ENCODE measurements at regions not wholly inside any gene's neighbourhood (a gene's known extent, or its start where the extent isn't known, plus 50 kb on each side); places are given as distances from the start of the nearest gene placed in this dataset.

GRCh38 chr16:51242296-51242994, 91.4 kb upstream of the SALL1 start (continued):
- no peak for TF ChIP-seq KLF13 (CRISPR knock-in tag; IDR thresholded peaks at IDR 0.05)
- TF ChIP-seq ZSCAN9 (CRISPR knock-in tag; IDR thresholded peaks at IDR 0.05; ENCODE audit: borderline replicate concordance) = no peak
- no peak for TF ChIP-seq HOXA5 (CRISPR knock-in tag; IDR thresholded peaks at IDR 0.05)
- no peak for TF ChIP-seq FOXK1 (CRISPR knock-in tag; IDR thresholded peaks at IDR 0.05; ENCODE audit: borderline replicate concordance, low read depth)
- no peak for TF ChIP-seq POLR2G (IDR thresholded peaks at IDR 0.05; ENCODE audit: low read depth, low read length)
- no peak for TF ChIP-seq TOPORS (CRISPR knock-in tag; IDR thresholded peaks at IDR 0.05)
- no peak for TF ChIP-seq ZNF609 (CRISPR knock-in tag; IDR thresholded peaks at IDR 0.05; ENCODE audit: borderline replicate concordance)
- TF ChIP-seq ZNF260 (CRISPR knock-in tag; IDR thresholded peaks at IDR 0.05; ENCODE audit: borderline replicate concordance, low read depth) = no peak
- no peak for TF ChIP-seq MYPOP (CRISPR knock-in tag; IDR thresholded peaks at IDR 0.05)
